H1 (cell line): ENCODE measurements at regions not wholly inside any gene's neighbourhood (a gene's known extent, or its start where the extent isn't known, plus 50 kb on each side); places are given as distances from the start of the nearest gene placed in this dataset.

ENCODE experiments used
- CTCF ChIA-PET: fragments of 300-600 bp; sonication (Branson Sonifier 250); formaldehyde crosslinking; loops from one replicate; lab custom pipeline; 2021; ENCODE audit not compliant: partially characterized antibody; lab: Charles Lee
- POLR2A ChIA-PET: fragments of 300-600 bp; sonication (Branson Sonifier 250); formaldehyde crosslinking; loops from one replicate; lab custom pipeline; 2021; ENCODE audit warnings: inconsistent platforms; ENCODE audit not compliant: partially characterized antibody; lab: Charles Lee
- DNase-seq, 2 experiments: peaks; one replicate each; pipeline versions ENCODE4 v3.0.0 to v3.0.0-alpha.2; 2010 to 2022; ENCODE audit warnings: low spot score in 2 of 2, low read depth in 1 of 2, mixed read lengths in 1 of 2
- FAIRE-seq: peaks from 2 replicates; lab custom pipeline; 2011; peaks lifted over from hg19 to GRCh38; lab: Jason Lieb, UNC
- H2AFZ ChIP-seq: 2 replicates; pipeline ENCODE4 v1.8.1; 2012; ENCODE audit warnings: low read length, inconsistent platforms
- H2AK5ac ChIP-seq: 2 replicates; pipeline ENCODE4 v1.6.1; 2013; ENCODE audit warnings: low read depth, low read length
- H2BK120ac ChIP-seq: replicated peaks from 2 replicates; pipeline ENCODE3; 2013; ENCODE audit warnings: low read depth, low read length, inconsistent platforms
- H2BK12ac ChIP-seq: 2 replicates; pipeline ENCODE4 v1.6.1; 2013; ENCODE audit warnings: low read depth, low read length
- H2BK15ac ChIP-seq: 2 replicates; pipeline ENCODE4 v1.6.1; 2013; ENCODE audit warnings: low read length
- H2BK20ac ChIP-seq: 2 replicates; pipeline ENCODE4 v1.6.1; 2013; ENCODE audit warnings: low read length
- H2BK5ac ChIP-seq: 2 replicates; pipeline ENCODE4 v1.6.1; 2013; ENCODE audit warnings: low read depth, low read length
- H3K14ac ChIP-seq: 2 replicates; pipeline ENCODE4 v1.6.1; 2013; ENCODE audit warnings: inconsistent platforms; ENCODE audit not compliant: insufficient read length
- H3K18ac ChIP-seq: 2 replicates; pipeline ENCODE4 v1.6.1; 2013; ENCODE audit warnings: low read length; ENCODE audit errors: extremely low read depth
- H3K23ac ChIP-seq: 2 replicates; pipeline ENCODE4 v1.6.1; 2013; ENCODE audit warnings: inconsistent platforms; ENCODE audit not compliant: insufficient read length
- H3K23me2 ChIP-seq: 2 replicates; pipeline ENCODE4 v1.6.1; 2013; ENCODE audit warnings: low read depth, low read length
- H3K27ac ChIP-seq: 2 replicates; pipeline ENCODE4 v1.6.1; 2011; ENCODE audit warnings: low read depth, low read length, inconsistent platforms
- H3K27me3 ChIP-seq, 4 experiments: replicated peaks in 1 of 4; 1 replicate in 1 of 4; 2 replicates in 3 of 4; pipeline versions ENCODE4 v1.6.1 to v1.8.1; 2011 to 2013; ENCODE audit warnings: low read length in 3 of 4, mild to moderate bottlenecking in 3 of 4, inconsistent platforms in 2 of 4, mixed read lengths in 2 of 4, moderate library complexity in 1 of 4; ENCODE audit not compliant: control insufficient read depth in 3 of 4, insufficient read depth in 3 of 4; ENCODE audit errors: extremely low read depth in 1 of 4
- H3K36me3 ChIP-seq, 4 experiments: 2 replicates each; pipeline versions ENCODE4 v1.6.1 to v1.8.1; 2011 to 2013; ENCODE audit warnings: mild to moderate bottlenecking in 4 of 4, low read length in 3 of 4, moderate library complexity in 2 of 4, control low read depth in 1 of 4, inconsistent platforms in 1 of 4; ENCODE audit not compliant: insufficient read depth in 4 of 4, control insufficient read depth in 2 of 4
- H3K4ac ChIP-seq: replicated peaks from 2 replicates; pipeline ENCODE3; 2013; ENCODE audit warnings: low read length, low read depth, mixed read lengths, inconsistent platforms; ENCODE audit not compliant: insufficient read length
- H3K4me1 ChIP-seq, 4 experiments: replicated peaks in 1 of 4; 1 replicate in 1 of 4; 2 replicates in 3 of 4; pipeline versions ENCODE4 v1.6.1 to v1.8.1; 2011 to 2013; ENCODE audit warnings: low read length in 3 of 4, inconsistent platforms in 2 of 4, mixed read lengths in 1 of 4; ENCODE audit not compliant: insufficient read depth in 4 of 4, control insufficient read depth in 3 of 4
- H3K4me2 ChIP-seq, 2 experiments: 2 replicates each; pipeline versions ENCODE4 v1.6.1 to v1.8.1; 2011 to 2013; ENCODE audit warnings: low read depth in 2 of 2, low read length in 2 of 2, control low read depth in 1 of 2, inconsistent platforms in 1 of 2, mild to moderate bottlenecking in 1 of 2; ENCODE audit not compliant: insufficient read depth in 1 of 2
- H3K4me3 ChIP-seq, 4 experiments: fragments of 200-600, 300-600 bp in 1 of 4; sonication (generic), shearing (Covaris generic), sonication (Bioruptor Twin) in 1 of 4; 2 replicates each; pipeline versions ENCODE4 v1.5.1 to v1.8.1; 2011 to 2016; ENCODE audit warnings: low read length in 4 of 4, low read depth in 3 of 4, control low read depth in 2 of 4, inconsistent platforms in 2 of 4, mild to moderate bottlenecking in 2 of 4, mixed read lengths in 1 of 4, moderate library complexity in 1 of 4; ENCODE audit not compliant: insufficient read depth in 2 of 4; ENCODE audit errors: extremely low read depth in 1 of 4
- H3K56ac ChIP-seq: replicated peaks from 2 replicates; pipeline ENCODE3; 2013; ENCODE audit warnings: low read depth, mild to moderate bottlenecking, mixed read lengths, low read length, inconsistent platforms; ENCODE audit not compliant: insufficient read length
- H3K79me1 ChIP-seq: 2 replicates; pipeline ENCODE4 v1.6.1; 2013; ENCODE audit warnings: low read depth, low read length, control low read depth
- H3K79me2 ChIP-seq, 2 experiments: 2 replicates each; pipeline versions ENCODE4 v1.6.1 to v1.8.1; 2012 to 2013; ENCODE audit warnings: low read length in 2 of 2, mild to moderate bottlenecking in 2 of 2, inconsistent platforms in 1 of 2; ENCODE audit not compliant: insufficient read depth in 2 of 2, control insufficient read depth in 1 of 2
- H3K9ac ChIP-seq, 4 experiments: replicated peaks in 1 of 4; 1 replicate in 1 of 4; 2 replicates in 3 of 4; pipeline versions ENCODE4 v1.6.1 to v1.8.1; 2011 to 2013; ENCODE audit warnings: low read depth in 3 of 4, low read length in 3 of 4, control low read depth in 2 of 4, mild to moderate bottlenecking in 2 of 4, moderate library complexity in 2 of 4, inconsistent platforms in 1 of 4; ENCODE audit errors: extremely low read depth in 1 of 4
- H3K9me3 ChIP-seq, 2 experiments: 2 replicates each; pipeline versions ENCODE4 v1.6.1 to v1.8.1; 2012 to 2013; ENCODE audit warnings: mild to moderate bottlenecking in 2 of 2, moderate library complexity in 2 of 2, control low read depth in 1 of 2, inconsistent platforms in 1 of 2, low read depth in 1 of 2, low read length in 1 of 2, mixed read lengths in 1 of 2; ENCODE audit not compliant: insufficient read depth in 2 of 2
- H4K20me1 ChIP-seq, 2 experiments: replicated peaks in 1 of 2; 2 replicates each; pipeline versions ENCODE3 to v1.8.1; 2011 to 2013; ENCODE audit warnings: inconsistent platforms in 2 of 2, low read length in 2 of 2, mild to moderate bottlenecking in 1 of 2; ENCODE audit not compliant: insufficient read depth in 2 of 2, control insufficient read depth in 1 of 2
- H4K5ac ChIP-seq: 2 replicates; pipeline ENCODE4 v1.6.1; 2013; ENCODE audit warnings: low read length, low read depth, mixed read lengths, inconsistent platforms; ENCODE audit not compliant: insufficient read length
- H4K8ac ChIP-seq: 2 replicates; pipeline ENCODE4 v1.8.0; 2013; ENCODE audit warnings: mild to moderate bottlenecking, moderate library complexity, low read length, inconsistent platforms; ENCODE audit not compliant: insufficient read depth; ENCODE audit errors: extremely low read depth
- H4K91ac ChIP-seq: replicated peaks from 2 replicates; pipeline ENCODE3; 2013; ENCODE audit warnings: low read length, mixed read lengths, inconsistent platforms; ENCODE audit not compliant: insufficient read length
- CBX8 ChIP-seq: fragments of 300-800, 300-1000 bp; sonication (generic); IDR thresholded peaks from 2 replicates; pipeline ENCODE4 v1.7.1; 2016; ENCODE audit warnings: low read depth, low read length, borderline replicate concordance
- EGR1 ChIP-seq: IDR thresholded peaks from 2 replicates; pipeline ENCODE4 v1.6.1; 2011; ENCODE audit warnings: low read depth, low read length, borderline replicate concordance
- EP300 ChIP-seq, 2 experiments: IDR thresholded peaks; 1 replicate in 1 of 2; 2 replicates in 1 of 2; pipeline ENCODE4 v1.6.1; 2011 to 2012; ENCODE audit warnings: low read depth in 2 of 2, low read length in 2 of 2, mild to moderate bottlenecking in 2 of 2, borderline replicate concordance in 1 of 2, inconsistent platforms in 1 of 2, moderate library complexity in 1 of 2
- MAFK ChIP-seq: IDR thresholded peaks from 2 replicates; pipeline ENCODE4 v1.6.1; 2012; ENCODE audit warnings: low read depth, mild to moderate bottlenecking, improper control_type of control experiment, low read length
- PHF8 ChIP-seq: fragments of 200-600 bp; sonication (generic); conservative IDR thresholded peaks from 2 replicates; pipeline ENCODE4 v1.7.1; 2012; ENCODE audit warnings: low read depth, mild to moderate bottlenecking, inconsistent platforms, low read length, moderate library complexity
- POU5F1 ChIP-seq: IDR thresholded peaks from 2 replicates; pipeline ENCODE4 v1.6.1; 2011; ENCODE audit warnings: low read depth, mild to moderate bottlenecking, low read length, moderate library complexity
- SIX5 ChIP-seq: IDR thresholded peaks from 2 replicates; pipeline ENCODE4 v1.6.1; 2011; ENCODE audit warnings: mild to moderate bottlenecking, low read depth, low read length
- SUZ12 ChIP-seq: fragments of 200-600 bp; sonication (generic); IDR thresholded peaks from 2 replicates; pipeline ENCODE4 v1.6.1; 2012; ENCODE audit warnings: mild to moderate bottlenecking, inconsistent platforms, low read length, moderate library complexity, mixed read lengths
- TAF7 ChIP-seq: optimal IDR thresholded peaks from 2 replicates; pipeline ENCODE3; 2011; ENCODE audit warnings: low read depth, mild to moderate bottlenecking, inconsistent platforms, low read length, moderate library complexity, borderline replicate concordance
- TCF12 ChIP-seq: IDR thresholded peaks from 2 replicates; pipeline ENCODE4 v1.6.1; 2011; ENCODE audit warnings: low read depth, mild to moderate bottlenecking, low read length
- YY1 ChIP-seq: IDR thresholded peaks from 2 replicates; pipeline ENCODE4 v1.6.1; 2011; ENCODE audit warnings: low read depth, mild to moderate bottlenecking, low read length
- ZNF274 ChIP-seq: IDR thresholded peaks from 2 replicates; pipeline ENCODE4 v1.7.0; 2012; ENCODE audit warnings: low read length, borderline replicate concordance; ENCODE audit errors: extremely low read depth
- WGBS, 2 experiments: shearing (Covaris generic) in 1 of 2; methylation state at CpG; one replicate each; pipeline versions ENCODE4 v1.1.6 to v1.1.7; 2013 to 2015; ENCODE audit warnings: low lambda C conversion rate in 2 of 2, mixed read lengths in 2 of 2, inconsistent platforms in 1 of 2, low coverage in 1 of 2, missing lambda C conversion rate in 1 of 2; ENCODE audit not compliant: insufficient replicate concordance in 2 of 2, insufficient coverage in 1 of 2, insufficient read length in 1 of 2; ENCODE audit errors: extremely low coverage in 1 of 2, missing lambda C conversion rate in 1 of 2; 5-methylcytosine and 5-hydroxymethylcytosine counted together

DNA sequence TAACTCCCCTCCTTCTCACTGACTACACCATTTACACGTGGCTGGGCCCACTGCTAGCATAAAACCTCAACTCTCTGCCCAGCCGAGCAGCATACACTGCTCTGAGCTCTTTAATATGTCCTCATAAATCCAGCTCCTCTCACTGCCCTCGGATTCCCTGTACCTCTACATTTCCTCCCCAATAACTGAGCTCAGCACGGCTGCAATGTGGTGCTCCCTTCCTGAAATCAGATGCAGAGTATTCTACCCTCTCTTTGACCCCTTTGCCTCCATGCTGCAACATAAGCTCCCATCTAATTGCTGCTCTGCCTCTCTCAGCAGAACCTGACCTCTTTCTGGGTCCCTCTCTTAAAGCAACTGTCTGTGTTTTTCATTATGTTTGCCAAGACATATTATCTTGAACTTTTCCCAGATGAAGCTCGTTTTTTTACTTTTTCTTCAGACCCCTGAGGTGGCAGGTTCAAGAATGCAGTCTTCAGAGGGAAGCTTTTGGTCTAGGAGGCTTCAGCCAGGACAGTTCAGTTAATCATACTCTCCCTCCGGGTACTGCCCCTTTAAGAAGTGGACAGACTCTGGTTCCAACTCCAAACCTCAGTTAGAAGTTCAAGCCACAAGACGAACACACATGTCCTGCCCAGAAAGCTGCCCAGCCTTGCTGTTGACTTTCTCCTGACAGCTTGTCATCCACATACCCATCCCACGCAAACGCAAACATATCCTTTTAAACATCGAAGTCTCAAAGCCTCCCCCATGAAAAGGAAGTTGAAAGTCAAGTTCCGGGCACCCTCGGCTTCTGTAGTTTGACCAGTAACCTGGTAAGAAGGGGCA lies 81.1 kb upstream of the NEO1 start:
- no peak overlapping the region for H2BK120ac ChIP-seq
- peaks cover 0 to 3% (median under 1%) of the 10 kb centered on the region in 4 experiments; a peak in 1 of 7 replicates for H3K4me1 ChIP-seq
- no peaks in the 10 kb centered on the region for H3K23me2 ChIP-seq
- no peak overlapping the region for H3K4me3 ChIP-seq
- 81% methylated on average over 11 of the region's 12 CpGs; no CpG with 5 or more reads in 1 of the 2 experiments for WGBS, 2 experiments
- no peaks in the 10 kb centered on the region for H3K79me2 ChIP-seq
- H4K20me1 ChIP-seq, result no peaks in the 10 kb centered on the region
- peak overlapping the region; percentile 3; the same call in 1 of the 2 replicates for H2AFZ ChIP-seq
- DNase-seq (no peak), FAIRE-seq (no peak)
- H3K4me2 ChIP-seq, result no peak overlapping the region
- peak overlapping the region; percentile 28; the same call in 1 of the 2 replicates for H4K8ac ChIP-seq
- no peaks in the 10 kb centered on the region for H3K9me3 ChIP-seq
- ChIA-PET POLR2A (interaction anchor here (0.6 to 0.7 kb wide), 2 partner anchors 18 to 26 kb away, joined by 3 read pairs; no protein-coding TSS in a partner anchor), CTCF (interaction anchor here (0.7 to 1.8 kb wide), 5 partner anchors 8 to 273 kb away, joined by 3 to 4 read pairs (median 3); no protein-coding TSS in a partner anchor)
- H2BK5ac ChIP-seq, result no peak overlapping the region
- no peak overlapping the region for H3K14ac ChIP-seq
- H3K36me3 ChIP-seq, result no peaks in the 10 kb centered on the region
- no peak overlapping the region for H2AK5ac ChIP-seq
- 0 out of 7 replicates have a peak overlapping the region, but pooled peaks of 1 of the 4 experiments have one; percentile 50 for H3K9ac ChIP-seq
- H3K79me1 ChIP-seq, result no peaks in the 10 kb centered on the region
- no peak overlapping the region for H3K18ac ChIP-seq
- H2BK15ac ChIP-seq, result no peak overlapping the region
- no peak overlapping the region for H3K56ac ChIP-seq
- no peaks in the 10 kb centered on the region for H3K27me3 ChIP-seq
- H4K5ac ChIP-seq, result no peak overlapping the region
- H4K91ac ChIP-seq, result no peak overlapping the region
- no peak overlapping the region for H3K23ac ChIP-seq
- no peak overlapping the region for H3K27ac ChIP-seq
- H3K4ac ChIP-seq, result no peak overlapping the region
- no peak overlapping the region for H2BK12ac ChIP-seq
- H2BK20ac ChIP-seq, result no peak overlapping the region
- TF ChIP-seq SUZ12, result no peak
- TF ChIP-seq CBX8, result no peak
- no peak for TF ChIP-seq YY1
- TF ChIP-seq TAF7, result no peak
- TF ChIP-seq EP300 (IDR thresholded peaks at IDR 0.05; ENCODE audit: borderline replicate concordance in 1 of 2, low read depth in 2 of 2, low read length in 2 of 2), result no peak
- no peak for TF ChIP-seq SIX5
- no peak for TF ChIP-seq ZNF274
- no peak for TF ChIP-seq TCF12
- TF ChIP-seq MAFK, result no peak
- no peak for TF ChIP-seq EGR1
- TF ChIP-seq POU5F1, result no peak
- TF ChIP-seq PHF8, result no peak
